ENCODE measurements at regions not wholly inside any gene's neighbourhood (a gene's known extent, or its start where the extent isn't known, plus 50 kb on each side); places are given as distances from the start of the nearest gene placed in this dataset.

DNA sequence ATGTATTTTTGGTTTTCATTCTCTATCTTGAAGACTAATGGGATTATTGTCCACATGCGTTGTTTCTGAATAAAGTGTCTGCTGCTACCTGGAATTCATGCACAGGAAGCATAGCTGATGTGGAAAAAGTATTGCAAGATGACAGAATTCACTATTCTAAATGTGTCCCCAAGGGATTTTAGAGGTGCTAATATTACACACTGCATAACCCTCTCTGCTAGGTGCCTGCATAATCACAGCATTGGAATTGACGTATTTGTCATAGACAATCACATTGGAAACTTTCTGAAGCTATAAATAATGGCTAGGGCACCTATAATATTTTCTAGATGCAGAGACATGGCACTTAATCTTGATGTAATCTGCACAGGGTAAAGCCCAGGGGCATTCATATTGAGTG lies 496.1 kb downstream of the JRKL start:
- TF ChIP-seq, protein P1, sequence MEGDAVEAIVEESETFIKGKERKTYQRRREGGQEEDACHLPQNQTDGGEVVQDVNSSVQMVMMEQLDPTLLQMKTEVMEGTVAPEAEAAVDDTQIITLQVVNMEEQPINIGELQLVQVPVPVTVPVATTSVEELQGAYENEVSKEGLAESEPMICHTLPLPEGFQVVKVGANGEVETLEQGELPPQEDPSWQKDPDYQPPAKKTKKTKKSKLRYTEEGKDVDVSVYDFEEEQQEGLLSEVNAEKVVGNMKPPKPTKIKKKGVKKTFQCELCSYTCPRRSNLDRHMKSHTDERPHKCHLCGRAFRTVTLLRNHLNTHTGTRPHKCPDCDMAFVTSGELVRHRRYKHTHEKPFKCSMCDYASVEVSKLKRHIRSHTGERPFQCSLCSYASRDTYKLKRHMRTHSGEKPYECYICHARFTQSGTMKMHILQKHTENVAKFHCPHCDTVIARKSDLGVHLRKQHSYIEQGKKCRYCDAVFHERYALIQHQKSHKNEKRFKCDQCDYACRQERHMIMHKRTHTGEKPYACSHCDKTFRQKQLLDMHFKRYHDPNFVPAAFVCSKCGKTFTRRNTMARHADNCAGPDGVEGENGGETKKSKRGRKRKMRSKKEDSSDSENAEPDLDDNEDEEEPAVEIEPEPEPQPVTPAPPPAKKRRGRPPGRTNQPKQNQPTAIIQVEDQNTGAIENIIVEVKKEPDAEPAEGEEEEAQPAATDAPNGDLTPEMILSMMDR (IDR thresholded peaks at IDR 0.05): no peak
- no peak for TF ChIP-seq POLR2A (IDR thresholded peaks at IDR 0.05)

Data from esophagus squamous epithelium (tissue), 4 donors.